Stimulated activated CD8-positive, alpha-beta memory T cell treated with anti-CD3 and anti-CD28 coated beads, Interleukin-7, amount 100 ng/mL, for 4 hours (primary cell): ENCODE measurements at regions not wholly inside any gene's neighbourhood (a gene's known extent, or its start where the extent isn't known, plus 50 kb on each side); places are given as distances from the start of the nearest gene placed in this dataset.
"Not testable (repeated sequence)": the region's sequence is repeated elsewhere in the genome, so short reads cannot be mapped to it uniquely, and the experiment has no call there.

Experiments used
- DNase-seq, 2 donors: peaks; one replicate each; pipeline ENCODE4 v3.0.0-alpha.2; 2020; ENCODE audit warnings: low read depth in 2 of 2

DNA sequence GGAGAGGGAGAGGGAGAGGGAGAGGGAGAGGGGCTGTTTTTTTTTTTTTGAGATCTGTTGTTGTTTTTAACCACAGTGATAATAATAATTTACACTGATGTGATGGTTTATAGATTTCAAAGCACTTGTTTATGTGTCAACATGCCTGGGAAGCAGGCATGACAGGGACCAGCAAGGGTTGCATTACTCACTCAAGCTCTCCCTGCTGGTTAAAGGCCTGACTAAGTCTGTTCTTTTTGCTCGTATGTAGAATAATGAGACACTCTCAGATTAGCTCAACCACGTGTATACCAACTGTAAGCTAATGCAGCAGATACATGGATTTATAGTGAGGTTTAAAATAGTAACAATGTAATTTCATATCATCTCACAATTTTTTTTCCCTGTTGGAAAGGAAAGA is 134.6 kb upstream of the BOD1L1 start:
- DNase-seq, result no peak

DNA sequence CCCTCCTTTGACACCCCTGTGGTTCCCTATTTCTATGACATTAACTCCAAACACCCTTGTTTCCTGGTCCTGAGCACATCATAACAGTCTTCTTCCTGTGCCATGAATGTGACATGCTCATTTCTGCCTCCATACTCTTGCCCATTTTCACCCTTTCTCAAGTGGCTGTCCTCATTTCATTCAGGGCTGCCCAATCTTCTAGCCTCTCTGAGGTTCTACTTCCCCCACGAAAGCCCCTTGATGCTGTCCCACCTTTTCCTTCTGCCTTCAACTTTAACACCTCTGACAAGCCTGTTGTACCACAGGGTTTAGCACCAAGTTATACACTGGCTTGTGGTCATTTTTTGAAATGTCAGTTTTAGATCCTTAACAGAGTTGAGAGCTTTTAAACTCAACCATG is 136.2 kb upstream of the BOD1L1 start:
- DNase-seq, result no peak

DNA sequence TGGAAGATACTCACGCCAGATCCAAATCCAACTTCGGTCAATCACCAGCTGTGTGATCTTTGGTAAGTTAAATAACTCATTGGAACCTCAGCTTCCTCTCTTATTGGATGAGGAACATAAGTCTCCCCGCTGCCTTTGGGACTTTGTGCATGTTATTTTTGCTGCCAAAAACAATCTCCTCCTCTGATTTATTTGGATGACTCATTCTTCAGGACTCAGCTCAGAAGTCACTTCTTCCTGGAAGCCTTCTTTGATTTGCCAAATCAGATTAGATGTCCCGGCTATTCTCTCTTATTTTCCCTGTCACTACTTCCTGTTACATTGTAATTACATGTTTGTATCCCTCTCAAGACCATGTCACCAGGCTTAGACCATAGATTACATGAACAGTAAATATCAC is 138.0 kb upstream of the BOD1L1 start:
- DNase-seq, result no peak

- no peak for DNase-seq
Measured at GRCh38 chr4:13766761-13767540, 139.4 kb upstream of the BOD1L1 start.

DNA sequence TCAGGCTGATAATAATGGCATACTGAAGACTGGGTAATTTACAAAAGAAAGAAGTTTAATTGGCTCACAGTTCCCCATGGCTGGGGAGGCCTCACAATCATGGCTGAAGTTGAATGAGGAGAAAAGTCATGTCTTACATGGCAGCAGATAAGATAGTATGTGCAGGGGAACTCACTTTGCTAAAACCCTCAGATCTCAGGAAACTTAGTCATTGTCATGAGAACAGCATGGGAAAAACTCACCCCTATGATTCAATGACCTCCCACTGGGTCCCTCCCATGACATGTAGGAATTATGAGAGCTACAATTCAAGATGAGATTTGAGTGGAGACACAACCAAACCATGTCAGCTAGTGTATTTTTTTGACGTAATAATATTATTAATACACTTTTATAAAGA is 149.8 kb upstream of the BOD1L1 start:
- DNase-seq, result no peak

- DNase-seq, result no peak
Measured at GRCh38 chr4:13778367-13778766, 150.8 kb upstream of the BOD1L1 start.

DNA sequence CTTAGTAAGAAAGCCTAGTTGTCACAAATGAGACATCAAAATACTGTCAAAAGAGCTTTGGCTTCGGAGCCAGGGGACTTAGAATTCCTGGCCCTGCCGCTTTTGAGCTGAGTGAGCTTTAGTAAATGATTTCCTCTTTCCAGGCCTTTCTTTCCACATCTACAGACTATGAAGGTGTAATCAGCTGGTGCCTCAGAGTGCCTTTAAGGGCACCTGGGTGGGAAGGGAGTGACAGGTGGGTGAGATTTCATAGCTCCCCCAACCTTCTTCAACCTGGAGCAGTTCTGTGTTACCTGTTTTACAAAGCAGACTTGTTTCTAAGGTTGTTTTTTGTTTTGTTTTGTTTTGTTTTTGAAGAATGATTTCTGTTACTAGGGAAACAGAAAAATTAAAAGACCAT is 154.7 kb upstream of the BOD1L1 start:
- DNase-seq, result no peak

DNA sequence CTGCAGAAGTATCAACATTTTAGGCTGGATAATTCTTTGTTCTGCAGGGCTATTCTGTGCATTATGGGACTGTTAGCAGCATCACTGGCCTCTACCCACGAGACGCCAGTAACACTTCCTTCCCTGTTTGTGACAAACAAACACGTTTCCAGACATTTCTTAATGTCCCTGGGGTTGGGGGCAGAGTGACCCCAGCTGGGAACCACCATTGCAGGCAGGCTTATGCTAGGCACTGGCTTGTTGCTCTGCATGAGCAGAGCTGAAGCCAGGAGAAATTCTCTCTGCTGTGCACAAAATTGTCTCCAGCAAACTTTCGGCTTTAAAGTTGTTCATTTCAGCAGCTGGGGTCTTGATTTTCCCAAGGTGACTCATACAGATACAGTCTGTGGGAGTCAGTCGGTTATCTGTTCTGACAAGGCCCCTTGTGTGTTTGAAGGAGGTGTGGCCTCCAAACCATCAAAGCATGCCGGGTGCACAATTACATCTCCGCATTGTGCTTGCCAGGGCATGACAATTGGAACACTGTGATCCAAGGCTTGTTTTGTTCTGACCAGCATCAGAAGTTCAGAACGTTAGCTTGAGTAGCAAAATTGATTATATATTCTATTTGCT is 156.4 kb upstream of the BOD1L1 start:
- DNase-seq, result no peak

- DNase-seq, result no peak
Measured at GRCh38 chr4:13793020-13793710, 165.6 kb upstream of the BOD1L1 start.

DNA sequence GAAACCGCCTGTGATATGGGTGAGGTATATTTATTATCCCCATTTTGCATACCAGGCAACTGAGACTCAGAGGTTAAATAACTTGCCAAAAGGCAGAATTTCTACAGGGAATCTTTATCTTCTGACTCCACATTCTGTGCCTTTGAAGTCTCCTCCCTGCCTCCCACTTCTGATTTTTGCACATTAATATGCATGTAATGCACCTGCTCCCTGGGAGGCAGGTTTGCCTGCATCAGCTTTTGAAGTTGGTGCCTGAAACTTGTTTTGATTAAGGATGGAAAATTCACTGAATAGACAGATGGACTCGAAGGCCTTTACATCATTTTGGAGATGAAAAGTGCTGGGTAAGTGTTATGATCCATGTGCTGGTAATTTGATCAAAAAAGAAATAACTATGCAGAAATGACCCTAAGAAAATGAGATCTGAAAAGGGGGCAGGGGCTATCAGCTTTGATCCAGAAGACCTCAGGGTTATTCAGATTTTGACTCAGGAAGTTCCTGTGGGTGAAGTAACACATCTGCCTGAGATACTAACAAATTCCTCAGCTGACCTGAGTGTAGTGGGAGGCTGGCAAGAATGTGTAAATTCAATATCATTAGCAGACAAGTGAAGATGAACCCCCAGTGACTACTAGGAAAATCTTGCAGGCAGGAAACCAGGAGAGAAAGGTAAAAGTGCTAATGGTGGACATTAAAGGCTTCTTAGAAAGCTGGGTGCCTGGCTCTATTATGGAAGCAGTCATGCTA is 167.5 kb upstream of the BOD1L1 start:
- no peak for DNase-seq

DNA sequence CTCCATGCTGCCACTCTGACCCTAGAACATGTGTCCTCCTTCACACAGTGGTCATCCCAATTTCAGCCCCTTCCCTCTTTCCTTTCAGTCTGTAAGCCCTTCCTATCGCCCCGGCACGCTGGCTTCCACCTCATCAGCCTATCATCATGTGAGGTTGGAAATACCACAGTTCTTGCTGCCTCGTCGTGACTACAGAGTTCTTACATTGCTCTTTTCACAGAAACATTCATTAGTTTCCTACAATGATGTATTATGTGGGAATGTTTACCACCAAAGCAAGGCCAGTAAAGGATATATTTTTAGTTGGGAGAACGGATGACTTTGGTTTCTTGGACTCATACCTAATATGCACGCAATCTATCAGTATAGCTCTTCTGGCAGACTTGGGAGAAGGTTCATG is 169.5 kb upstream of the BOD1L1 start:
- no peak for DNase-seq

GRCh38 chr4:13815231-13815630 is 187.7 kb upstream of the BOD1L1 start:
- no peak for DNase-seq

- no peak for DNase-seq
Measured at GRCh38 chr4:13816472-13816871, 188.9 kb upstream of the BOD1L1 start.

- no peak for DNase-seq
Measured at GRCh38 chr4:13821522-13821921, 194.0 kb upstream of the BOD1L1 start.

- not testable (repeated sequence) for DNase-seq
Measured at GRCh38 chr4:13825822-13826221, 198.3 kb upstream of the BOD1L1 start.

DNA sequence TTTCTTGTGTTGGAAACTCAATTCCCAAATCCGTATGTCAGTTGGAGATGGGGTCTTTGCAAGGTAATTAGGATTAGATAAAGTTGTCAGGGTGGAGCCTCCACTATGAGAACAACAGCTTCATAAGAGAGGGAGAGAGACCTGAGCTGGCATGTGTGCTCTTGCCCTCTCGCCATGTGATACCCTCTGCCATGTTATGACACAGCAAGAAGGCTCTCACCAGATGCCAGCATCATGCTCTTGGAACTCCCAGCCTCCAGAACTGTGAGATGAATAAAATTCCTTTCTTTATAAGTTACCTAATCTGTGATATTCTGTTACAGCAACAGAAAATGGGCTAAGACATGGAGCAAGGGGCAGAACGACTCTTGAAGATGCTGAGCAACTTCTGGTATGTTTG is 201.9 kb upstream of the BOD1L1 start:
- no peak for DNase-seq

DNA sequence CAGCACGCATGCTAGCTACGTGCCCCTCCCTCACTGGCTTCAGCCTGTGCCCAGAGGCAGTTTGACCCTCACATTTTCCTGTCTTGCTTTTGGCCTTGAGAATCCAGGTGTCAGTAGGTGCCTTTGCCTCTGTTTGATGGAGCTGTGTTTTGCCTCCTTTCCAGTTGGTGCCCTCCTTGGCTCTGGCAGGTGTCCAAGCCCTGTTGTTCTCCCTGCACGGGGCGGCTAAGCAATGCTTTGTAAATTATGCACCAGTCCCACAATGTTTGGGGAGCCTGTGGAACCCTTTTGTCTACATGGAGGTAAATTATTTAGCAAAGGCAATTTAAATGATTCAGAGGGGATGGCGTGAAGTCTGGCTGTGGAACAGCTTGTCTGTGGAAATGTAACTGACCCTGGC is 202.9 kb upstream of the BOD1L1 start:
- no peak for DNase-seq

GRCh38 chr4:13833171-13833804 is 205.8 kb upstream of the BOD1L1 start:
- no peak for DNase-seq

- DNase-seq, result no peak
Measured at GRCh38 chr4:13836946-13837912, 209.7 kb upstream of the BOD1L1 start.

GRCh38 chr4:13840502-13841190 is 213.1 kb upstream of the BOD1L1 start:
- no peak for DNase-seq
